H9 (cell line): ENCODE measurements at regions not wholly inside any gene's neighbourhood (a gene's known extent, or its start where the extent isn't known, plus 50 kb on each side); places are given as distances from the start of the nearest gene placed in this dataset.

Experiments used
- DNase-seq: peaks from one replicate; pipeline ENCODE4 v3.0.0-alpha.2; 2017
- H2AFZ ChIP-seq: one replicate; pipeline ENCODE4 v1.6.1; 2013; ENCODE audit warnings: mild to moderate bottlenecking, low read length, control low read depth, moderate library complexity
- H2AK5ac ChIP-seq: 2 replicates; pipeline ENCODE4 v1.6.1; 2013; ENCODE audit warnings: low read length, control low read depth, mixed read lengths; ENCODE audit not compliant: insufficient read length
- H2BK120ac ChIP-seq: one replicate; pipeline ENCODE4 v1.6.1; 2013; ENCODE audit warnings: low read depth, mild to moderate bottlenecking, low read length, control low read depth, inconsistent platforms; ENCODE audit not compliant: poor library complexity, severe bottlenecking
- H2BK12ac ChIP-seq: 2 replicates; pipeline ENCODE4 v1.6.1; 2013; ENCODE audit warnings: low read length, control low read depth, mixed read lengths, low read depth; ENCODE audit not compliant: insufficient read length
- H2BK15ac ChIP-seq: 2 replicates; pipeline ENCODE4 v1.6.1; 2013; ENCODE audit warnings: low read depth, low read length, control low read depth
- H2BK20ac ChIP-seq: one replicate; pipeline ENCODE4 v1.6.1; 2013; ENCODE audit warnings: low read depth, mild to moderate bottlenecking, low read length, control low read depth, inconsistent platforms; ENCODE audit not compliant: poor library complexity, severe bottlenecking
- H2BK5ac ChIP-seq: 2 replicates; pipeline ENCODE4 v1.6.1; 2013; ENCODE audit warnings: low read length, control low read depth, mixed read lengths; ENCODE audit not compliant: insufficient read length
- H3K14ac ChIP-seq: 2 replicates; pipeline ENCODE4 v1.6.1; 2013; ENCODE audit warnings: low read length, control low read depth; ENCODE audit not compliant: insufficient read depth
- H3K18ac ChIP-seq: 2 replicates; pipeline ENCODE4 v1.6.1; 2013; ENCODE audit warnings: low read depth, mild to moderate bottlenecking, mixed read lengths, low read length, control low read depth; ENCODE audit not compliant: insufficient read length
- H3K23ac ChIP-seq: 2 replicates; pipeline ENCODE4 v1.6.1; 2013; ENCODE audit warnings: low read length, control low read depth, mixed read lengths, low read depth; ENCODE audit not compliant: insufficient read length
- H3K23me2 ChIP-seq: 2 replicates; pipeline ENCODE4 v1.6.1; 2013; ENCODE audit warnings: low read depth, mild to moderate bottlenecking, mixed read lengths, low read length, control low read depth; ENCODE audit not compliant: insufficient read length, poor library complexity, severe bottlenecking
- H3K27ac ChIP-seq: 2 replicates; pipeline ENCODE4 v1.5.1; 2013; ENCODE audit warnings: low read length, control low read depth, mixed read lengths, low read depth; ENCODE audit not compliant: insufficient read length
- H3K27me3 ChIP-seq: 2 replicates; pipeline ENCODE4 v1.6.1; 2013; ENCODE audit warnings: low read length, control low read depth, inconsistent platforms; ENCODE audit not compliant: insufficient read depth
- H3K4ac ChIP-seq: 2 replicates; pipeline ENCODE4 v1.6.1; 2013; ENCODE audit warnings: low read depth, mild to moderate bottlenecking, control low read depth, inconsistent platforms, low read length, moderate library complexity
- H3K4me1 ChIP-seq: 2 replicates; pipeline ENCODE4 v1.6.1; 2013; ENCODE audit warnings: low read length, control low read depth, inconsistent platforms; ENCODE audit not compliant: insufficient read depth
- H3K4me2 ChIP-seq: 2 replicates; pipeline ENCODE4 v1.6.1; 2013; ENCODE audit warnings: low read length, control low read depth, mixed read lengths; ENCODE audit not compliant: insufficient read length, insufficient read depth
- H3K56ac ChIP-seq: 2 replicates; pipeline ENCODE4 v1.6.1; 2013; ENCODE audit warnings: low read depth, mild to moderate bottlenecking, mixed read lengths, low read length, control low read depth; ENCODE audit not compliant: insufficient read length
- H3K79me1 ChIP-seq: 2 replicates; pipeline ENCODE4 v1.6.1; 2013; ENCODE audit warnings: low read depth, mild to moderate bottlenecking, moderate library complexity, low read length, control low read depth, inconsistent platforms; ENCODE audit not compliant: insufficient read depth, poor library complexity, severe bottlenecking
- H3K79me2 ChIP-seq: 2 replicates; pipeline ENCODE4 v1.6.1; 2013; ENCODE audit warnings: low read length, control low read depth, inconsistent platforms; ENCODE audit not compliant: insufficient read depth
- H3K9ac ChIP-seq: 2 replicates; pipeline ENCODE4 v1.6.1; 2013; ENCODE audit warnings: low read length, control low read depth, mixed read lengths; ENCODE audit not compliant: insufficient read length; ENCODE audit errors: extremely low read depth
- H3K9me3 ChIP-seq: one replicate; pipeline ENCODE4 v1.6.1; 2013; ENCODE audit warnings: low read depth, low read length, inconsistent platforms; ENCODE audit not compliant: control insufficient read depth
- H3T11ph ChIP-seq: one replicate; pipeline ENCODE4 v1.6.1; 2013; ENCODE audit warnings: mild to moderate bottlenecking, low read length, control low read depth, inconsistent platforms
- H4K20me1 ChIP-seq: one replicate; pipeline ENCODE4 v1.6.1; 2013; ENCODE audit not compliant: control insufficient read depth, insufficient read length, insufficient read depth
- H4K5ac ChIP-seq: 2 replicates; pipeline ENCODE4 v1.6.1; 2013; ENCODE audit warnings: low read depth, mild to moderate bottlenecking, mixed read lengths, low read length, control low read depth; ENCODE audit not compliant: insufficient read length
- H4K8ac ChIP-seq: replicated peaks from 2 replicates; pipeline ENCODE4 v1.6.1; 2013; ENCODE audit warnings: low read length, control low read depth, mixed read lengths, low read depth; ENCODE audit not compliant: insufficient read length
- H4K91ac ChIP-seq: 2 replicates; pipeline ENCODE4 v1.6.1; 2013; ENCODE audit warnings: low read depth, mild to moderate bottlenecking, moderate library complexity, mixed read lengths, low read length, control low read depth; ENCODE audit not compliant: insufficient read length
- H3K27ac Mint-ChIP-seq, 3 experiments: 2 replicates in 2 of 3; 3 replicates in 1 of 3; pipeline ENCODE4 v1.8.0; 2020 to 2021; ENCODE audit warnings: mixed read lengths in 3 of 3, mild to moderate bottlenecking in 1 of 3, moderate library complexity in 1 of 3
- H3K27me3 Mint-ChIP-seq: 2 replicates; pipeline ENCODE4 v1.8.0; 2021; ENCODE audit warnings: low read depth, mild to moderate bottlenecking, moderate library complexity, mixed read lengths
- H3K36me3 Mint-ChIP-seq, 3 experiments: 2 replicates in 2 of 3; 3 replicates in 1 of 3; pipeline ENCODE4 v1.8.0; 2020 to 2021; ENCODE audit warnings: low read depth in 3 of 3, mixed read lengths in 3 of 3; ENCODE audit not compliant: insufficient read depth in 1 of 3
- H3K4me1 Mint-ChIP-seq, 2 experiments: 2 replicates each; pipeline ENCODE4 v1.8.0; 2020; ENCODE audit warnings: mixed read lengths in 2 of 2
- H3K4me3 Mint-ChIP-seq, 2 experiments: 2 replicates in 1 of 2; 3 replicates in 1 of 2; pipeline ENCODE4 v1.8.0; 2020 to 2021; ENCODE audit warnings: mild to moderate bottlenecking in 2 of 2, mixed read lengths in 2 of 2, moderate library complexity in 1 of 2
- H3K9me3 Mint-ChIP-seq, 2 experiments: 2 replicates in 1 of 2; 3 replicates in 1 of 2; pipeline ENCODE4 v1.8.0; 2020; ENCODE audit warnings: mild to moderate bottlenecking in 2 of 2, mixed read lengths in 2 of 2, moderate library complexity in 1 of 2
- WGBS: extraction: QIAGEN DNeasy Blood & Tissue Kit; methylation state at CpG from one replicate; pipeline ENCODE4 v1.1.7; 2013; ENCODE audit warnings: missing lambda C conversion rate, low lambda C conversion rate, mixed read lengths; ENCODE audit not compliant: insufficient read length; ENCODE audit errors: extremely low coverage; 5-methylcytosine and 5-hydroxymethylcytosine counted together
- TF ChIP-seq, protein P1 (sequence below): fragments of 200-600 bp; sonication (generic); conservative IDR thresholded peaks from 3 replicates; pipeline ENCODE4 v1.8.0; 2021; ENCODE audit warnings: antibody characterized with exemption, mild to moderate bottlenecking

DNA sequence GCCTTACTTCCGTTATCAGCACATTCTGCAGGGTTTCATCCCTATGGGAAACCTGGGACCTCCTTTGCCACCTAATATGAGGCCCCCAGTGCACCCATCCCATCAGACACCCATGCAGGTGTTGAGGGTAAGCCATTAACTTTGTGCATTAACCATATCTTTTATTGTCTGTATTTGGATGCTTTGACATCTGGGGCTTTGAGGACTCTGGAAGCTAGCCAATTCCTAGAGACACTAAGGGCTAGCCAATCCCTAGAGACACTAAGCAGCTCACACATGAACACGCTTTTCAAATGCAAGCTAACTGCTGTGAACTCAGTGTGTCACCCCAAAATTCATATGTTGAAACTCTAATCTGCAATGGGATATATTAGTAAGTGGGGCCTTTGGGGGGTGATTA is 272.5 kb upstream of the COBL start:
- Histone ChIP-seq H3K4me2 (no peak overlapping the region), H4K5ac (no peak overlapping the region), H2BK5ac (no peak overlapping the region), H3K27ac (no peak overlapping the region), H2BK15ac (no peak overlapping the region), H3K79me2 (no peaks in the 10 kb centered on the region), H2BK120ac (no peak overlapping the region), H3K4ac (no peak overlapping the region), H3K23ac (no peak overlapping the region), H4K8ac (no peak overlapping the region), H2BK12ac (no peak overlapping the region), H3K9me3 (no peaks in the 10 kb centered on the region), H4K91ac (no peak overlapping the region), H3K4me1 (no peaks in the 10 kb centered on the region), H3K9ac (no peak overlapping the region), H3K14ac (no peak overlapping the region), H3K18ac (no peak overlapping the region), H3K27me3 (no peaks in the 10 kb centered on the region), H3K23me2 (no peaks in the 10 kb centered on the region), H4K20me1 (no peaks in the 10 kb centered on the region), H3K56ac (no peak overlapping the region), H3T11ph (no peak overlapping the region), H2BK20ac (no peak overlapping the region), H3K79me1 (no peaks in the 10 kb centered on the region), H2AK5ac (no peak overlapping the region), H2AFZ (no peak overlapping the region)
- Mint-ChIP-seq H3K9me3 (no peaks in the 10 kb centered on the region; a peak in 1 of 5 replicates), H3K4me3 (no peak overlapping the region), H3K27me3 (peaks cover 2% of the 10 kb centered on the region), H3K4me1 (peaks cover 16 to 23% of the 10 kb centered on the region in 2 experiments), H3K27ac (no peak overlapping the region; a peak in 1 of 7 replicates), H3K36me3 (peaks cover 0 to 4% (median 0%) of the 10 kb centered on the region in 3 experiments; a peak in 2 of 7 replicates)
- no peak for DNase-seq
- WGBS: no CpG with 5 or more reads among the region's 2 CpGs
- TF ChIP-seq, protein P1, sequence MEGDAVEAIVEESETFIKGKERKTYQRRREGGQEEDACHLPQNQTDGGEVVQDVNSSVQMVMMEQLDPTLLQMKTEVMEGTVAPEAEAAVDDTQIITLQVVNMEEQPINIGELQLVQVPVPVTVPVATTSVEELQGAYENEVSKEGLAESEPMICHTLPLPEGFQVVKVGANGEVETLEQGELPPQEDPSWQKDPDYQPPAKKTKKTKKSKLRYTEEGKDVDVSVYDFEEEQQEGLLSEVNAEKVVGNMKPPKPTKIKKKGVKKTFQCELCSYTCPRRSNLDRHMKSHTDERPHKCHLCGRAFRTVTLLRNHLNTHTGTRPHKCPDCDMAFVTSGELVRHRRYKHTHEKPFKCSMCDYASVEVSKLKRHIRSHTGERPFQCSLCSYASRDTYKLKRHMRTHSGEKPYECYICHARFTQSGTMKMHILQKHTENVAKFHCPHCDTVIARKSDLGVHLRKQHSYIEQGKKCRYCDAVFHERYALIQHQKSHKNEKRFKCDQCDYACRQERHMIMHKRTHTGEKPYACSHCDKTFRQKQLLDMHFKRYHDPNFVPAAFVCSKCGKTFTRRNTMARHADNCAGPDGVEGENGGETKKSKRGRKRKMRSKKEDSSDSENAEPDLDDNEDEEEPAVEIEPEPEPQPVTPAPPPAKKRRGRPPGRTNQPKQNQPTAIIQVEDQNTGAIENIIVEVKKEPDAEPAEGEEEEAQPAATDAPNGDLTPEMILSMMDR: no peak
